HEK293T (cell line): ENCODE measurements at regions not wholly inside any gene's neighbourhood (a gene's known extent, or its start where the extent isn't known, plus 50 kb on each side); places are given as distances from the start of the nearest gene placed in this dataset.

Experiments
- CTCF ChIA-PET: fragments of 350-600 bp; formaldehyde crosslinking; extraction: SDS; loops from one replicate; lab custom pipeline; 2021; ENCODE audit warnings: antibody characterized with exemption, inconsistent platforms; lab: Yijun Ruan, JAX
- POLR2A ChIA-PET: fragments of 350-600 bp; formaldehyde crosslinking; extraction: SDS; loops from one replicate; lab custom pipeline; 2020; ENCODE audit warnings: antibody characterized with exemption, inconsistent platforms; lab: Yijun Ruan, JAX
- DNase-seq: peaks from one replicate; pipeline ENCODE4 v3.0.0; 2012; ENCODE audit warnings: mixed read lengths; ENCODE audit errors: extremely low spot score
- BHLHE40 ChIP-seq: fragments of 450-650 bp; IDR thresholded peaks from 2 replicates; pipeline ENCODE4 v1.6.1; 2016; ENCODE audit warnings: mild to moderate bottlenecking, moderate library complexity, borderline replicate concordance
- CTBP1 ChIP-seq: fragments of 450-650 bp; IDR thresholded peaks from 2 replicates; pipeline ENCODE4 v1.6.1; 2016; ENCODE audit warnings: borderline replicate concordance
- ELF4 ChIP-seq: fragments of 450-650 bp; IDR thresholded peaks from 2 replicates; pipeline ENCODE4 v1.6.1; 2017; ENCODE audit warnings: antibody characterized with exemption
- FOXA1 ChIP-seq: fragments of 450-650 bp; IDR thresholded peaks from 2 replicates; pipeline ENCODE4 v1.6.1; 2016; ENCODE audit warnings: mild to moderate bottlenecking
- FOXK2 ChIP-seq: fragments of 450-650 bp; IDR thresholded peaks from 2 replicates; pipeline ENCODE4 v1.6.1; 2016; ENCODE audit warnings: mild to moderate bottlenecking
- FOXM1 ChIP-seq: fragments of 450-650 bp; IDR thresholded peaks from 2 replicates; pipeline ENCODE4 v1.6.1; 2017; ENCODE audit warnings: mild to moderate bottlenecking, borderline replicate concordance
- HDGF ChIP-seq: fragments of 450-650 bp; IDR thresholded peaks from 2 replicates; pipeline ENCODE4 v1.6.1; 2017; ENCODE audit warnings: antibody characterized with exemption, borderline replicate concordance
- L3MBTL2 ChIP-seq: fragments of 450-650 bp; conservative IDR thresholded peaks from 2 replicates; pipeline ENCODE4 v1.6.1; 2016; ENCODE audit warnings: mild to moderate bottlenecking
- LEF1 ChIP-seq: fragments of 450-650 bp; IDR thresholded peaks from 2 replicates; pipeline ENCODE4 v1.6.1; 2017; ENCODE audit warnings: mild to moderate bottlenecking, borderline replicate concordance
- NFRKB ChIP-seq: fragments of 450-650 bp; IDR thresholded peaks from 2 replicates; pipeline ENCODE4 v1.6.1; 2016; ENCODE audit warnings: mild to moderate bottlenecking, moderate library complexity
- SP1 ChIP-seq: fragments of 450-650 bp; IDR thresholded peaks from 2 replicates; pipeline ENCODE4 v1.6.1; 2017
- SUZ12 ChIP-seq: fragments of 450-650 bp; IDR thresholded peaks from 2 replicates; pipeline ENCODE4 v1.6.1; 2016; ENCODE audit warnings: mild to moderate bottlenecking
- TARDBP ChIP-seq: fragments of 450-650 bp; IDR thresholded peaks from 2 replicates; pipeline ENCODE4 v1.6.1; 2016
- ZNF384 ChIP-seq: fragments of 450-650 bp; IDR thresholded peaks from 2 replicates; pipeline ENCODE4 v1.6.1; 2016
- TF ChIP-seq, protein P1 (sequence below): fragments of 450-650 bp; IDR thresholded peaks from 2 replicates; pipeline ENCODE4 v1.6.1; 2016

DNA sequence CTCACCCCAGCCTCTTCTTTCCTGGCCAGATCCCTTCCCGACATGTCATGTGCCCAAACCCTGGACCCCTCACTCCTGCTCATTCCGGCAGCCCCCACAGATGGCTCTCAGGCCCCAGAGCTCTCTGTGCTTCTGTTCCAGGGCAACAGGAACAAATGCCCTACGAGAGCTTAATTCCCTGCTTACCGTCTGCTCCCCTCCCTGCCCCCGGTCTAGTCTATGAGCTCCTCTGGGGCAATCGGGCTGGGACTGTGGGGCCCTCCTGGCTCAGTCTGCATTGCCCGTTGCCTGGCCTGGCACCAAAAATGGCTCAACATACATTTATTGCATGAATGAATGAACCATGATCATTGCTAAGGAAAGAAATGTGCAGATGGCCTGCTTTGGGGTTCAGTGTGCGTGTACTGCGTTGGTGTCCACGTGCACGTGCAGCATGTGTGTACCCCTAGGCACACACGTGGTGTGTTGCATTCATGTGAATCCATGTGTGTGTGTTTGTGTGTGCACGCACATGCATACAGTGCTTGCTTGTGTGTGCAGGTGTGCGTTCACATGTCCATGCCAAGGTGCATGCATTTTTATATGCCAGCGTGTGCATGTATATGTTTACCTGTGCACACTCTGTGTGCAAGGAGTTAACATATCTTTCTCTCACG lies 201.2 kb upstream of the IER5L start:
- TF ChIP-seq L3MBTL2 (no peak), NFRKB (no peak), ELF4 (no peak), FOXA1 (no peak), TARDBP (no peak), SUZ12 (no peak), FOXM1 (no peak), BHLHE40 (no peak), CTBP1 (no peak), LEF1 (no peak), SP1 (no peak), ZNF384 (no peak)
- TF ChIP-seq, protein P1, sequence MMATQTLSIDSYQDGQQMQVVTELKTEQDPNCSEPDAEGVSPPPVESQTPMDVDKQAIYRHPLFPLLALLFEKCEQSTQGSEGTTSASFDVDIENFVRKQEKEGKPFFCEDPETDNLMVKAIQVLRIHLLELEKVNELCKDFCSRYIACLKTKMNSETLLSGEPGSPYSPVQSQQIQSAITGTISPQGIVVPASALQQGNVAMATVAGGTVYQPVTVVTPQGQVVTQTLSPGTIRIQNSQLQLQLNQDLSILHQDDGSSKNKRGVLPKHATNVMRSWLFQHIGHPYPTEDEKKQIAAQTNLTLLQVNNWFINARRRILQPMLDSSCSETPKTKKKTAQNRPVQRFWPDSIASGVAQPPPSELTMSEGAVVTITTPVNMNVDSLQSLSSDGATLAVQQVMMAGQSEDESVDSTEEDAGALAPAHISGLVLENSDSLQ: no peak
- ChIA-PET CTCF (no interaction called here), POLR2A (no interaction called here)
- no peak for DNase-seq

DNA sequence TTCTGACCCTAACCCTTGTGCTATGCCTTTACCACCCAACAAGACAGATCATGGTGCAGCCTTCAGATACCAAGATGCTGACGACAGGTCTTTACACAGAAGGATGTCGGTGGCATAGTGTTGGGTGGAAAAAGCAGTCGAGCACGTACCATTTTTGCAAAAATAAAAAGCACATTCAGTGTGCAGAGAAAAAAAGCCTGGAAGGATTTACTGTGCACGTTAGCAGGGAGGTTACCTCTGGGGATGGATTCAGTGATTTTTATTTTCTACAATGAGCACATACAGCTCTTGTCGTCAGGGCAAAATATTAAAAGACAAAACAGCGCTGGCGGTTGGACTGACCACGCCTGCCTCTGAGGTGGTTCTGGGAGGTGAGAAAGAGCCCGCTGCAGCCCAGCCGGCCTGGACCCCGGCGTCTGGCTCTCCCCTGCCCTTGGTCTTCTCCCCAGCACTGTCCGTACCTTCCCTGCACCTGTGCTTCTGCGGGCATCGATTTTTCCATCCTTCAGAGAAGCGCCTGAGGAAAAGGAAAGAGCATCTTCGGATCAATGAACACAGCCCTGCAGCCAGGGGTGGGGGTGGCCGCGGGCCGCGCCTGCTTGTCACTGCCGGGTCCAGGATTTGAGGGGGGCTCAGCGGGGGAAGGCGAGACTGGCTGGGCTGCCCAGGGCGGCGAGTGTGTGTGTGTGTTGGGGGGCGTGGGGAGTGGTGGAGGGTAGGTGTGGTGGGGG lies 200.0 kb upstream of the IER5L start:
- TF ChIP-seq, protein P1: no peak
- TF ChIP-seq HDGF: no peak
- no peak for TF ChIP-seq FOXK2
- TF ChIP-seq LEF1: no peak
- TF ChIP-seq TARDBP: no peak
- TF ChIP-seq FOXA1: no peak
- no peak for TF ChIP-seq L3MBTL2
- CTCF ChIA-PET: no interaction called here
- DNase-seq: no peak
- POLR2A ChIA-PET: no interaction called here

DNA sequence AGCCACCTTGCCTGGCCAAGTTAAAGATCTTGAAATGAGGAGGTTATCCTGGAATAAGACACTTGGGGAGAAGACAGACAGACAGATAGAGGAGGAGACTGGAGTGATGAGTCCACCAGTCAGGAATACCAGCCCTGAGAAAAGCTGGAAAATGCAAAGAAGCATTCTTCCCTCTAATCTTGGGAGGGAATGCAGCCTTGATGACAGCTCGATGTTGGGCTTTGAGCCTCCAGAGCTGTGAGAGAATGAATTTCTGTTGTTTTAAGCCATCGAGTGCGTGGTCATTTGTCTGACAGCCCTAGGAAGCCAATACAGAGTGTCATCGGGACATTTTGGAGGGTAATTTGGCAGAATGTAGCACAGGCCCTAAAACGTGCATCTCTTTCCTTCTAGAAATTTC lies 199.1 kb upstream of the IER5L start:
- ChIA-PET CTCF (no interaction called here), POLR2A (no interaction called here)
- DNase-seq: no peak
- TF ChIP-seq NFRKB (no peak), ELF4 (no peak)

DNA sequence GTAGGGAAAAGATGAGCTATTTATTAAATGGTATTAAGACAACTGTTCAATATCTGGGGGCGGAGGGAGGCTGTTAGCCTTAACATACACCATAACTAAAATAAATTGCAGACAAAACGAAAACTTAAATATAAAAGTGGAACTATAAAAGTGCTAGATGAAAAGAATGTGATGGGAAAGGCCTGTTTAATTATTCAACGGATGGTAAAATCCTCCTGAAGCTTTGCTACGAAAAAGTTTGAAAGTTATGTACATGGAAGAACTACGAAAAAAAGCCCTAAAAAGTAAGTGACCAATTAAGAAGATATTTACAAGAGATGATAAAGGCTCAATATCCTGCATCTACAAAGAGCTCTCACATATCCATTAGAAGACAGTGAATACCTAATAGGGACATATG lies 197.8 kb upstream of the IER5L start:
- no peak for DNase-seq
- CTCF ChIA-PET: interaction anchor here (0.6 kb wide), 1 partner anchor 178 kb away, joined by 3 read pairs; no protein-coding TSS in a partner anchor
- POLR2A ChIA-PET: no interaction called here
- TF ChIP-seq NFRKB: no peak
- no peak for TF ChIP-seq HDGF
- TF ChIP-seq LEF1: no peak

DNA sequence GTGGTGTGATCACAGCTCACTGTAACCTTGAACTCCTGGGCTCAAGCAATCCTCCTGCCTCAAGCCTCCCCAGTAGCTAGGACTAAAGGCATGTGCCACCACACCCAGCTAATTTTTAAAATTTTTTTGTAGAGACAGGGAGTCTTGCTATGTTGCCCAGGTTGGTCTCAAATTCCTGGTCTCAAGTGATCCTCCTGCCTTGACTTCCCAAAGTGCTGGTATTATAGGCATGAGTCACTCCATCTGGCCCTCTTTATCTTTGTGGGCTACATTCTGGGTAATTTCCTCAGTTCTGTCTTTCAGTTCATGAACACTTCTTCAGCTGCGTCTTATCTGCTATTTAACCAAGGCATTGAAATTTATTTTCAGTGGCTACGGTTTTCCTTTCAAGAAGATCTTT lies 196.6 kb upstream of the IER5L start:
- TF ChIP-seq SUZ12 (no peak), TARDBP (no peak)
- ChIA-PET CTCF (no interaction called here), POLR2A (no interaction called here)
- DNase-seq: no peak

DNA sequence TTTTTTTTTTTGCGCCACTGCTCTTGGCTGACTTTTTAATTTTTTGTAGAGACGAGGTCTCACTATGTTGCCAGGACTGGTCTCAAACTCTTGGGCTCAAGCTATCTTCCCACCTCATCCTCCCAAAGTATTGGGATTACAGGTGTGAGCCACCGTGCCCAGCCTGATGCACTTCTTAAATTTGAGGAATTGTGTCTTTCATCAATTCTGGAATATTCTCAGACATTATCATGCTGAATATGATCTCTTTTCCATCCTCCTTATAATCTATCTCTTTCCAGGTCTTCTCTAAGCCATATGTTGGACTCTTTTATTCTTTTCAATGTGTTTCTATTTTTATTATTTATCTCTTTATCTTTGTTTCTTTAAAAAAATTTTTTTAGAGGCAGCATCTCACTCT lies 196.2 kb upstream of the IER5L start:
- POLR2A ChIA-PET: no interaction called here
- TF ChIP-seq FOXM1 (no peak), SUZ12 (no peak), HDGF (no peak), FOXK2 (no peak)
- TF ChIP-seq, protein P1: no peak
- CTCF ChIA-PET: no interaction called here
- DNase-seq: no peak

DNA sequence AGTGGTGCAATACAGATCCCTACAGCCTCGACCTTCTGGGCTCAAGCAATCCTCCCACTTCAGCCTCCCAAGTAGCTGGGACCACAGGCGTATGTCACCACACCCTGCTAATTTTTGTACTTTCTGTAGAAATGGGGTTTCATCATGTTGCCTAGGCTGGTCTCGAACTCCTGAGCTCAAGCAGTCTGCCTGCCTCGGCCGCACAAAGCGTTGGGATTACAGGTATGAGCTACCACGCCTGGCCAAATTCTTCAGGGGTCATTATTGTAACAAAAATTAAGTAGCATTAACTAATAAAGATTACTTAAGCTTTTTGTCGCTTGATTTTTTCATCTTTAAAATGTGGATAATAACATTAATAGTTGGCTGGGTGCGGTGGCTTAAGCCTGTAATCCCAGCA lies 195.3 kb upstream of the IER5L start:
- TF ChIP-seq L3MBTL2: no peak
- ChIA-PET POLR2A (no interaction called here), CTCF (no interaction called here)
- no peak for DNase-seq

DNA sequence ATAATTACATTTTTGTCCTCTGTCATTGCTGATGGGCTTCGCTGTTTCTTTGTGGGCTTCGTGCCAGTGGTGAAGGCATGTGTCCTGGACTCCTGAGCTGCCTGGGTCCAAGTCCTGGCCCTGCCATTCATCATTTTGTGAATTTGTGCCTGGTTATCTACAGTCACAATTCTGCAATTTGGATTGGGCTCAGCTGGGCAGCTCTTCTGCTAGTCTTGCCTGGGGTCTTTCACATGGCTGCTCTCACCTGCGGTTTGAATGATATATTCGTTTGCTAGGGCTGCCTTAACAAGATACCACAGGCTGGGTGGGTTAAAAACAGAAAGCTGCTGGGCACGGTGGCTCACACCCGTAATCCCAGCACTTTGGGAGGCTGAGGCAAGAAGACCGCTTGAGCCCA lies 192.7 kb upstream of the IER5L start:
- ChIA-PET POLR2A (no interaction called here), CTCF (no interaction called here)
- no peak for DNase-seq
- no peak for TF ChIP-seq ZNF384
